ENCODE measurements at regions not wholly inside any gene's neighbourhood (a gene's known extent, or its start where the extent isn't known, plus 50 kb on each side); places are given as distances from the start of the nearest gene placed in this dataset.

DNA sequence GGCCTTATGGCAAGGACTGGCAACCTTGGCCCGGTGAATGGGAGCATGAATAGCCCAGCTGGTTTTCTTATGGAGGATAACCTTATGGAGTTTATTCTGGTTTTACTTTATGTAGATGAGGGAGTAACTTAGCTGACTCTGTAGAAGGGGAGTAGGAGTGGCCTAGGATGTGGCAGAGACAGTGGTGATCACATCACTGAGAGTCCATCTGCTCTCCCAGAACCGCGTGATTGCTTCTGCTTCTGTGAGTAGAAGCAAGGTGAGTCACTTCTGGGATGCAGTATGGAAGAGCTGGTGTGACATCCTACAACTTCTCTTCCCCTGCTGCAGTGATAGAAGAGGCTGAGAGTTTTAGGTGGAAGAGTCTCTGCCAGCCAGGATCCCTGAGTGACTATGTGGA is 129.2 kb downstream of the RPS24 start:
- DNase-seq = no peak
- WGBS, 4 donors = 91 to 97% (median 96%) methylated on average over 3 of the region's 3 CpGs
- TF ChIP-seq, protein P1, sequence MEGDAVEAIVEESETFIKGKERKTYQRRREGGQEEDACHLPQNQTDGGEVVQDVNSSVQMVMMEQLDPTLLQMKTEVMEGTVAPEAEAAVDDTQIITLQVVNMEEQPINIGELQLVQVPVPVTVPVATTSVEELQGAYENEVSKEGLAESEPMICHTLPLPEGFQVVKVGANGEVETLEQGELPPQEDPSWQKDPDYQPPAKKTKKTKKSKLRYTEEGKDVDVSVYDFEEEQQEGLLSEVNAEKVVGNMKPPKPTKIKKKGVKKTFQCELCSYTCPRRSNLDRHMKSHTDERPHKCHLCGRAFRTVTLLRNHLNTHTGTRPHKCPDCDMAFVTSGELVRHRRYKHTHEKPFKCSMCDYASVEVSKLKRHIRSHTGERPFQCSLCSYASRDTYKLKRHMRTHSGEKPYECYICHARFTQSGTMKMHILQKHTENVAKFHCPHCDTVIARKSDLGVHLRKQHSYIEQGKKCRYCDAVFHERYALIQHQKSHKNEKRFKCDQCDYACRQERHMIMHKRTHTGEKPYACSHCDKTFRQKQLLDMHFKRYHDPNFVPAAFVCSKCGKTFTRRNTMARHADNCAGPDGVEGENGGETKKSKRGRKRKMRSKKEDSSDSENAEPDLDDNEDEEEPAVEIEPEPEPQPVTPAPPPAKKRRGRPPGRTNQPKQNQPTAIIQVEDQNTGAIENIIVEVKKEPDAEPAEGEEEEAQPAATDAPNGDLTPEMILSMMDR (IDR thresholded peaks at IDR 0.05) = no peak
- TF ChIP-seq POLR2A (IDR thresholded peaks at IDR 0.05) = no peak
- intact Hi-C loops (cut with DNase I) = no loop called here
- Histone ChIP-seq H3K36me3 (replicated peaks in 1 of 2) (no peaks in the 10 kb centered on the region), H3K9me3 (replicated peaks in 1 of 3) (no peaks in the 10 kb centered on the region), H3K4me3 (no peak overlapping the region), H3K27ac (no peak overlapping the region), H3K4me1 (replicated peaks in 1 of 2) (no peaks in the 10 kb centered on the region), H3K27me3 (peaks cover 6% of the 10 kb centered on the region)

DNA sequence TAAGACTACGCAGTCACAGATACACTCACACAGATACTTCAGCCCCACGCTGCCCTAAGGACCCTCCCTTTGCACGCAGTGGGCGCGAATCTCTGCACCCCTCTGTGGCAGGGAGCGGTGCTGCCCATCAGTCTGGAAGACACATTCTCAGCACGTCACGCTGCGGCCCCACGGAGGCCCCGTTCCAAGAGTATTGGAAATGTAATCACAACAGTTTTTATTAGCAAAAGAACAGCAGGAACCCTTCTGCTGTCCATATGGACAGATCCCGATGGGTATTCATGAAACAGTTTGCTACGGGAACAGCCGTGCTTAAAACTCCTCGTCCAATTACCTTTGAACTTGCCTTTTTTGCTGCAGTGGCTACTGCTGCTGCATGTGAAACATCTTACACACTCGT is 131.0 kb downstream of the RPS24 start:
- Histone ChIP-seq H3K4me1 (replicated peaks in 1 of 2) (no peaks in the 10 kb centered on the region), H3K4me3 (no peak overlapping the region), H3K27me3 (peaks cover 6% of the 10 kb centered on the region), H3K9me3 (replicated peaks in 1 of 3) (no peaks in the 10 kb centered on the region), H3K36me3 (replicated peaks in 1 of 2) (no peaks in the 10 kb centered on the region), H3K27ac (no peak overlapping the region)
- intact Hi-C loops (cut with DNase I) = no loop called here
- DNase-seq = no peak
- TF ChIP-seq, protein P1 (IDR thresholded peaks at IDR 0.05) = no peak
- TF ChIP-seq POLR2A (IDR thresholded peaks at IDR 0.05) = no peak
- 73 to 80% (median 77%) methylated on average over 16 of the region's 16 CpGs for WGBS, 4 donors

- 81 to 94% (median 90%) methylated on average over 3 to 4 of the region's 4 CpGs for WGBS, 4 donors
- Histone ChIP-seq H3K4me1 (replicated peaks in 1 of 2) (no peaks in the 10 kb centered on the region), H3K36me3 (replicated peaks in 1 of 2) (no peaks in the 10 kb centered on the region), H3K4me3 (no peak overlapping the region), H3K9me3 (replicated peaks in 1 of 3) (no peaks in the 10 kb centered on the region), H3K27me3 (peaks cover 6% of the 10 kb centered on the region), H3K27ac (no peak overlapping the region)
- intact Hi-C loops (cut with DNase I) = no loop called here
- TF ChIP-seq, protein P1 (IDR thresholded peaks at IDR 0.05) = no peak
- no peak for TF ChIP-seq POLR2A (IDR thresholded peaks at IDR 0.05)
- no peak for DNase-seq
Observed at GRCh38 chr10:78165172-78165571, 131.5 kb downstream of the RPS24 start.

GRCh38 chr10:78165617-78166016 is 132.0 kb downstream of the RPS24 start:
- 62 to 95% (median 81%) methylated on average over 3 of the region's 3 CpGs for WGBS, 4 donors
- TF ChIP-seq POLR2A (IDR thresholded peaks at IDR 0.05) = no peak
- TF ChIP-seq, protein P1 (IDR thresholded peaks at IDR 0.05) = no peak
- Histone ChIP-seq H3K27me3 (peaks cover 6% of the 10 kb centered on the region), H3K27ac (no peak overlapping the region), H3K4me1 (replicated peaks in 1 of 2) (no peaks in the 10 kb centered on the region), H3K36me3 (replicated peaks in 1 of 2) (no peaks in the 10 kb centered on the region), H3K4me3 (no peak overlapping the region), H3K9me3 (replicated peaks in 1 of 3) (no peaks in the 10 kb centered on the region)
- DNase-seq = no peak
- intact Hi-C loops (cut with DNase I) = no loop called here
